Thyroid gland (tissue), 4 donors: ENCODE measurements at regions not wholly inside any gene's neighbourhood (a gene's known extent, or its start where the extent isn't known, plus 50 kb on each side); places are given as distances from the start of the nearest gene placed in this dataset.

Experiments used
- CTCF ChIP-seq, 6 experiments: fragments of 200-600 bp in 3 of 6; fragments of 450-650 bp in 3 of 6; sonication (generic) in 3 of 6; IDR thresholded peaks; one replicate each; pipeline ENCODE4 v1.5.1; 2016 to 2019; ENCODE audit warnings: antibody characterized with exemption in 6 of 6, mild to moderate bottlenecking in 2 of 6, inconsistent platforms in 1 of 6, moderate library complexity in 1 of 6
- POLR2A ChIP-seq, 2 donors: fragments of 450-650 bp; IDR thresholded peaks; one replicate each; pipeline ENCODE4 v1.6.1; 2017; ENCODE audit warnings: antibody characterized with exemption in 2 of 2, mild to moderate bottlenecking in 2 of 2, moderate library complexity in 1 of 2

DNA sequence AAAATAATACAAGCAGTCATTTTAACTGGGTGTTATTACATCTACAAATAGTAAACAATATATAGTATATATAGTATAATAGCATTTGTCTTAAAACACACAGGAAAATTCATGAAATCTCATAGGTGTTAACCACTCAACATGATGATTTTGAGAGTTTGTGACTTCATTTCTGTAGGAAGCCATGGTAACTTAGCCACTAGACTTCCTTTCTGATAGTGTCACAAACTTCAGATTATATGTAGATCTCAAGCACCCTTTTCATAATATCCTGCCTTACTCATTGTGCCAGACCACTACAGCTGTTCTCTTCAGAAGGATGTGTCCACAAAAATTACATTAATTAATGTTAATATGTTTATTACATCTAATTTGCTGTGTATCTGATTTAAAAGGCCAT, 1250.6 kb downstream of the ADGRL3 start:
- TF ChIP-seq POLR2A (IDR thresholded peaks at IDR 0.05), result no peak
- TF ChIP-seq CTCF (IDR thresholded peaks at IDR 0.05), result no peak
